HUES48 (cell line): ENCODE measurements at regions not wholly inside any gene's neighbourhood (a gene's known extent, or its start where the extent isn't known, plus 50 kb on each side); places are given as distances from the start of the nearest gene placed in this dataset.

ENCODE experiments used
- H3K27ac ChIP-seq: one replicate; pipeline ENCODE4 v1.7.0; 2013; ENCODE audit warnings: low read depth, low read length, inconsistent platforms
- H3K27me3 ChIP-seq: 2 replicates; pipeline ENCODE4 v1.6.1; 2013; ENCODE audit warnings: mild to moderate bottlenecking, low read length; ENCODE audit not compliant: control insufficient read depth, insufficient read depth
- H3K36me3 ChIP-seq: 2 replicates; pipeline ENCODE4 v1.6.1; 2013; ENCODE audit warnings: low read length; ENCODE audit not compliant: control insufficient read depth, insufficient read depth
- H3K4me1 ChIP-seq: 2 replicates; pipeline ENCODE4 v1.6.1; 2013; ENCODE audit warnings: mild to moderate bottlenecking, low read length; ENCODE audit not compliant: control insufficient read depth, insufficient read depth
- H3K4me3 ChIP-seq: 2 replicates; pipeline ENCODE4 v1.5.1; 2013; ENCODE audit warnings: mild to moderate bottlenecking, low read depth, low read length
- H3K9ac ChIP-seq: 2 replicates; pipeline ENCODE4 v1.6.1; 2013; ENCODE audit warnings: mild to moderate bottlenecking, low read depth, low read length, moderate library complexity
- H3K9me3 ChIP-seq: 2 replicates; pipeline ENCODE4 v1.6.1; 2013; ENCODE audit warnings: low read length; ENCODE audit not compliant: control insufficient read depth, insufficient read depth

DNA sequence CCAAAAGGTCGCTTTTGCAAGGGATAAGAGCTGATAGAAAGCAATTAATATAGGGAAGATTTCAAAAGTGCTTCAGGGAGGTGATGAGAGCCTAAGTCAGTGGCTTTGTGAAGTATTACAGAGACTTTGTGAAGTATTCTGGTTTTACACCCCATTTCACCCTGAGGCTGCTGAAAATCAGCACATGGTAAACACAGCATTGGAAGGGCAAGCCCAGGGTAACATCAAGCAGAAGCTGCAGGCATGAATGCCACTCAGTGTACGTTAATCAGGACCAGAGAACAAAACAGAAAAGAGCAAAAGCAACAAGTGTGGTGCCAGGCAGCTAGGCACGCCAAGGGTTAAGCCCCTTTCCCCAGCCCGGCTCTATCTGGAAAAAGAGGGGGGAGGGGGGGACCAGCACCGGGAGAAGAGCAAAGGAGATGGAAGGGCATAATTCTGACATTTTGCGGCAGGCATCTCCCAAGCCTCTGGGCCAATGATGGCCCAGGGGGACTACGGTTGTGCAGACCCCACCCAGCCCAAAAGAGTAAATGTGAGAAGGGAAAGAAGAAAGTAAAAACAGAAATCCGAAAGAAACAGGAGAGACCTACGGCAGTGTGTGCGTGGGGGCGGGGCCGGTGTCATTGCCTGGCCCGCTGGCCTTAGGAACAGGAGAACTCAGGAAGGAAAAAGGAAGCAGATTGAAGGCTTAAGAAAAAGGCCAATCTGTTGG is 58.9 kb downstream of the DHRS2 start:
- H3K4me3 ChIP-seq: peak overlapping the region; percentile 52
- peak overlapping the region; percentile 19; the same call in 1 of the 2 replicates for H3K9ac ChIP-seq
- H3K27me3 ChIP-seq: peaks cover 8% of the 10 kb centered on the region; the same call in 1 of the 2 replicates
- peak overlapping the region; percentile 67 for H3K27ac ChIP-seq
- no peaks in the 10 kb centered on the region for H3K36me3 ChIP-seq
- peaks cover 11% of the 10 kb centered on the region for H3K9me3 ChIP-seq
- peaks cover 29% of the 10 kb centered on the region for H3K4me1 ChIP-seq

DNA sequence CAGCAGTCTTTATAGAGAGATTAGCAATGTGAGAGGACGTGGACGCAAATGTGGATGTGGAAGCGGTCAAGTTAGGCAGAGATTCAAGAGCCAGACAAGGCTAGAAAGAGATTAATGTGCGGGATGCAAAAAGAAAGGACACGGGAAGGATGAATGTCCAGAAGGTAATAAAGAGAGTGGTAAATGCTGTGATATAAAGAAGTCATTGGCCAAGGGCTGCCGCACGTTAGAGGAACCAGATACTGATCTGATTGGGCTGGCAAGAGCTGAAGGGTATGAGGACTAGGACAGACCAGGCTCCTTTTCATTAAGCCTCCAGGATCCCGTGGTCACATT is 59.5 kb downstream of the DHRS2 start:
- Histone ChIP-seq H3K4me3 (peak overlapping the region; percentile 52), H3K36me3 (no peaks in the 10 kb centered on the region), H3K4me1 (peaks cover 29% of the 10 kb centered on the region), H3K27ac (no peak overlapping the region), H3K9ac (no peak overlapping the region), H3K9me3 (peaks cover 9% of the 10 kb centered on the region; the same call in 1 of the 2 replicates), H3K27me3 (peaks cover 8% of the 10 kb centered on the region; the same call in 1 of the 2 replicates)

DNA sequence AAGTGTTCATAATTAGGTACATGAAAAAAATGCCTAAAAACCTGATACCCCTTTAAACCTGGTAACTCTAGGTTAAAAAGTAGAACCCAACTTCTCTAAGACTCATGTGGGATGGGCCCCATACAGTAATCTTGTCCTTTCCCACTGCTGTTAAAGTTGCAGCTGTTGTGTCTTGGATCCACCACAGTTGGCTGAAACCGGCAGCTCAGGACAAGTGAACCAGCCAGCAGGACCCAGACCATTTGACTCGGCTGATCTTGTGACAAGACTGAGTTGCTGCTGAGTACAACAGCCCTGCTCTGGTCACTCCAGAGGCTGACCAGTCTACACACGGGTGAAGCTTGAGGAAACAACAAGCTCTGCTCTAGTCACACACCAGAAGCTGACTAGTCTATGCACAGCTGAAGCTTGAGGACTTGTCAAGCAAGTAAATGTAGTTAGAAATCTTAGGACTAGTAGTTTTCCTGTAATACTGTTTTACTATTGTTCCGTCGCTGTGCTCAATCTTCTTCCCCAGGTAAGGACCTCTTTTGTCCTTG is 60.6 kb downstream of the DHRS2 start:
- 0 out of 2 replicates have a peak, but pooled peaks cover 3% of the 10 kb centered on the region for H3K9me3 ChIP-seq
- peaks cover 29% of the 10 kb centered on the region for H3K4me1 ChIP-seq
- H3K9ac ChIP-seq: no peak overlapping the region
- peaks cover 8% of the 10 kb centered on the region; the same call in 1 of the 2 replicates for H3K27me3 ChIP-seq
- no peak overlapping the region for H3K4me3 ChIP-seq
- H3K36me3 ChIP-seq: no peaks in the 10 kb centered on the region
- no peak overlapping the region for H3K27ac ChIP-seq

DNA sequence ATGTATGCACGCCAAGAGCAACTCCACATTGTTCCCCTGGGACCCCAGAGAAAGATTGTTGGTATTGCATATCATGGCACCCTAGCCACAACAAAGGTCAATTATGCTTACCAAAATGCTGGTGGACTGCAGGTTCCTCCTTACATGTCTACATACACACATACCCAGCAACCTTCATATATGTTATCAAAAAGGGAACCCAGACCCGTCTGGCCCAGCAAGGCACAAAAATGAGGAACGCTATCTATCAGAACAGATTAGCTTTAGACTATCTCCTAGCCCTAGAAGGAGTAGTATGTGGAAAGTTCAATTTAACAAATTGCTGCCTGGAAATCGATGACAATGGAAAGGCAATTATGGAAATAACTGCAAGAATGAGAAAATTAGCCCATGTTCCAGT is 61.5 kb downstream of the DHRS2 start:
- Histone ChIP-seq H3K27me3 (peaks cover 8% of the 10 kb centered on the region; the same call in 1 of the 2 replicates), H3K4me3 (no peak overlapping the region), H3K4me1 (peaks cover 29% of the 10 kb centered on the region), H3K36me3 (no peaks in the 10 kb centered on the region), H3K9me3 (peaks cover 7% of the 10 kb centered on the region; the same call in 1 of the 2 replicates), H3K9ac (no peak overlapping the region), H3K27ac (no peak overlapping the region)

DNA sequence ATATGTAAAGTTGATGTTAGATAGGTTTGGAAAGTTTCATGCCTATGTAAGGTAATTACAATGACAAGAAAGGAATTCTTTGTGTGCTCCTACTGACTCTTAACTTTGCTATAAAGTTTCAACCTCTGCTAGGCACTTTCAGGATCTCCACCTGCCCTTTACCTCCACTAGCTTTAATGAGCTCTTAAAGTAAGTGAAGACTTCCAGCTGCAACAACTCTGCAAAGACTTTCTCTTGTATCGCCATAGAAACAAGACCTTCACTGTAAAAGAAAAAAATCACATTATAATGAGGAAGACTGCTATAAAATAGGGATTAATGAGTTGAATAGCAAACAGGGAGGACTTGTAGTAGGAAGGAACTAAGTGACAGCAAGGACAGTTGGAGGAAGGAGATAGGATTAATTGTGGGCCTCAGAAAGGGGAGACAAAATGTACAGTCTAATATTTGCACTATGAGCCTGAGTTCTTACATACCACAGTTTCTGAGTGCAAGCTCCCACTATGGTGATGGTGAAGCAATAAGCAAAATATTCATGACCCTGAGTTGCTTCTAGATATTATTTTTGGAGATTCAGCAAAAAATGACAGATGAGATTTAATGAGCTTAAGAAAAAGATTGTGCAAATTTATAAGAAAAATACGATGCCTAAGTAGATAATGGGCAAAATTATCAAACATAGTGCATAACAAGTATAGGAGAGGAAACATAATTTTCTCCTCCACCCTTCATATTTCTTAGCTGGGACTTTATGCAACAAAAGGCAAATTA is 66.7 kb downstream of the DHRS2 start:
- H3K9me3 ChIP-seq: peaks cover 39% of the 10 kb centered on the region
- no peak overlapping the region for H3K9ac ChIP-seq
- H3K36me3 ChIP-seq: no peaks in the 10 kb centered on the region
- H3K4me3 ChIP-seq: no peak overlapping the region
- no peaks in the 10 kb centered on the region for H3K27me3 ChIP-seq
- H3K4me1 ChIP-seq: no peaks in the 10 kb centered on the region
- H3K27ac ChIP-seq: no peak overlapping the region

DNA sequence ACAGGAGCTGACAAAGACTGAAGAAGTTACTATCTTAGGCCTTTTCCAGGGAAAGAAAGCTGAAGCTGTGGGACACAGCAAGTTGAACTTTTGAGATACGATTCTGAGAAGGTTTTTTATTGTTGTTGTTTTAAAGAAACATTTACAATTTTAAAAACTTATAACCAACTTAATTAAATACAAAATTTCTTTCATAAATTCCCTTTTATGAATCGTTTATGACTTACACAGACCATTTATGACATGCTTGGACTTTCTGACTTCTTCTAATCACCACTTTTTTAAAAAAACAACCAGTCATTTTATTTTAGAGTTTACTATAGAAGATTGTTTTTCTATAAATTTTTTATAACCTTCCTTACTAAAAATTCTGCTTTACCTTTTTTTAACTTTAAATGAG is 68.7 kb downstream of the DHRS2 start:
- Histone ChIP-seq H3K4me1 (no peaks in the 10 kb centered on the region), H3K9me3 (peaks cover 48% of the 10 kb centered on the region), H3K27ac (no peak overlapping the region), H3K36me3 (no peaks in the 10 kb centered on the region), H3K9ac (no peak overlapping the region), H3K4me3 (no peak overlapping the region), H3K27me3 (no peaks in the 10 kb centered on the region)

DNA sequence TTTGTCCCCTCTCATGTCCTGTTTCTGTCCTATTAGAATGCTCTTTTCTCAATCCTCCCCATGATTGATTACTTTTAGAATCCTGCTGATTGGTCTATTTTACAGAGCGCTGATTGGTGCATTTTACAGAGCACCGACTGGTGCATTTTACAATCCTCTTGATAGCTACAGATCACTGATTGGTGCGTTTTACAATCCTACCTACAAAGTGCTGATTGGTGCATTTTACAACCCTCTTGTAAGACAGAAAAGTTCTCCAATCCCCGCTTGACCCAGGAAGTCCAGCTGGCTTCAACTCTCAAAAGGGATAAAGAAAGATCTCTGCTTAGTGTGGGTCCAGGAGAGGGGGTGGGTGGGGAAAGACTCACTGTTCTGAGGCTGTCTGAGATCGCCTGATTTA is 71.3 kb downstream of the DHRS2 start:
- Histone ChIP-seq H3K27ac (no peak overlapping the region), H3K9me3 (peaks cover 50% of the 10 kb centered on the region), H3K36me3 (no peaks in the 10 kb centered on the region), H3K9ac (no peak overlapping the region), H3K4me1 (no peaks in the 10 kb centered on the region), H3K4me3 (no peak overlapping the region), H3K27me3 (no peaks in the 10 kb centered on the region)

DNA sequence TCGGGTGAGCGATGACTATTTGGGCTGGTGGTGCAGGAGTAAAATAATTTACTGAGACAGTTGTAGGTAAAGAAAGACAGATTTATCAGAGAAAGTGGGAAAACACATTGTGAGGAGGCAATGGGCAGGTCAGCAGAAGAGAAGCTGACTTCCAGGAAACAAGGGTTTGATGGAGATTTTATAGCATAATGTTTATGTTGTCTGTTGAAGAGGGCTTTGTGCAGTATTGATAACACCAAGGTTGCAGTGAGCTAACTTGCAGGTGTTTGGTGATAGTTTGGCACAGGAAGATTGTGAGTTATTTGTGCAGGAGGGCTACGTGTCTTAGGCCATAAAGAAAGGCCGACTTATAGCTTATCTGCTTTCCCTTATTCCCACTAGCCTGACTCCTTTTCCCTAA is 72.2 kb downstream of the DHRS2 start:
- no peak overlapping the region for H3K9ac ChIP-seq
- no peaks in the 10 kb centered on the region for H3K36me3 ChIP-seq
- H3K27ac ChIP-seq: no peak overlapping the region
- H3K4me3 ChIP-seq: no peak overlapping the region
- no peaks in the 10 kb centered on the region for H3K27me3 ChIP-seq
- H3K9me3 ChIP-seq: peaks cover 42% of the 10 kb centered on the region
- H3K4me1 ChIP-seq: no peaks in the 10 kb centered on the region

DNA sequence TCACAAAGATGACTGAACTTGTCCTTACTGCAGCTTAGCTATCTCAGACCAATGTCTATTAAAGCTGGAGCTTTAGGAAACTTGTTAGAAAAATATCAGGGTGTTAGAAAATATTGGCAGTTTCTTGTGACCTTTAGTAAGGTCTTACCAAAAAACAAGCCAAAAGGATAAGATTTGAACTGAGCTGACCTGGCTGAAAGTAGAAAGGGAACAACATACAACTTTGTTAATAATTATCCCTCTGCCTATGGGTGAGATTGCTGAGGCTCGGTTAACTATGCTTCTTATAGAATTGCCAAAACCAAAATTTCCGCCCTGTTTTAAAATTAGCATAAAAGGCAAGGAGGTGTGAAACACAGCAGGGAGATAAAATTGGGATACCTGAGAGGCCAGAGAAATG is 73.8 kb downstream of the DHRS2 start:
- no peak overlapping the region for H3K27ac ChIP-seq
- H3K4me1 ChIP-seq: no peaks in the 10 kb centered on the region
- no peaks in the 10 kb centered on the region for H3K36me3 ChIP-seq
- no peaks in the 10 kb centered on the region for H3K27me3 ChIP-seq
- no peak overlapping the region for H3K4me3 ChIP-seq
- H3K9ac ChIP-seq: no peak overlapping the region
- H3K9me3 ChIP-seq: peaks cover 33% of the 10 kb centered on the region

DNA sequence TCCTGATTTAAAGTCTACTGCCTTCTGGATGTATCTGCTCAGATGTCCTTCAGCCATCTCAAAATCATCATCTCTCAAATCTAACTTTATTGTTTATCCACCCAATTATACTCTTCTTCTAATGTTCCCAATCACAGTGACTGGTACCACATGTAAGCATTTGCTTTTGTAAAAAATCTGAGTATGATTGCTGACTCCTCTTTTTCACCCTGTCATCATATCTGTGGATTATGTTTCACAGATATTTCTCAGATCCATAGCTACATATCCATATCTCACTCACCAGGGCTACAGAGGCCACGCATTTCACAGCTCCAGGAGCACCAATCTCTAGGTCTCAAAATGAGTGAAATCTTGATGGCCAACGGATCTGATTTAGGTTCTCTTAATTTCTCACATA is 76.1 kb downstream of the DHRS2 start:
- Histone ChIP-seq H3K9me3 (peaks cover 19% of the 10 kb centered on the region; the same call in 1 of the 2 replicates), H3K4me3 (no peak overlapping the region), H3K4me1 (no peaks in the 10 kb centered on the region), H3K9ac (no peak overlapping the region), H3K36me3 (no peaks in the 10 kb centered on the region), H3K27ac (no peak overlapping the region), H3K27me3 (no peaks in the 10 kb centered on the region)
